ENCODE measurements at regions not wholly inside any gene's neighbourhood (a gene's known extent, or its start where the extent isn't known, plus 50 kb on each side); places are given as distances from the start of the nearest gene placed in this dataset.

- Histone ChIP-seq H3K27me3 (no peaks in the 10 kb centered on the region), H3K27ac (no peak overlapping the region), H3K4me1 (no peaks in the 10 kb centered on the region), H3K9me3 (peaks cover 0 to under 1% (median 0%) of the 10 kb centered on the region in 4 donors), H3K36me3 (no peaks in the 10 kb centered on the region), H3K4me3 (no peak overlapping the region)
- TF ChIP-seq EP300 (IDR thresholded peaks at IDR 0.05) (no peak), CTCF (IDR thresholded peaks at IDR 0.05) (no peak), POLR2AphosphoS5 (IDR thresholded peaks at IDR 0.05) (no peak), POLR2A (IDR thresholded peaks at IDR 0.05) (no peak)
- no peak for DNase-seq
- WGBS, 5 donors, result 70 to 83% (median 77%) methylated on average over 5 of the region's 5 CpGs
- intact Hi-C loops (cut with DNase I; ENCODE audit: low total_unique reads), result no loop called here
These were observed 755.8 kb downstream of the DHX35 start for GRCh38 chr20:39717936-39718335.

- 46 to 56% (median 53%) methylated on average over 1 of the region's 1 CpG for WGBS, 5 donors
- Histone ChIP-seq H3K4me1 (no peaks in the 10 kb centered on the region), H3K27ac (no peak overlapping the region), H3K4me3 (no peak overlapping the region), H3K9me3 (no peaks in the 10 kb centered on the region), H3K27me3 (no peaks in the 10 kb centered on the region), H3K36me3 (no peaks in the 10 kb centered on the region)
- TF ChIP-seq CTCF (IDR thresholded peaks at IDR 0.05), result no peak
- intact Hi-C loops (cut with DNase I; ENCODE audit: low total_unique reads), result no loop called here
- no peak for DNase-seq
These were observed 754.7 kb downstream of the DHX35 start for GRCh38 chr20:39716796-39717341.

- H3K4me1 ChIP-seq, result no peaks in the 10 kb centered on the region
- H3K36me3 ChIP-seq, result no peaks in the 10 kb centered on the region
- no peaks in the 10 kb centered on the region for H3K27me3 ChIP-seq
- TF ChIP-seq POLR2A (IDR thresholded peaks at IDR 0.05) (no peak), POLR2AphosphoS5 (IDR thresholded peaks at IDR 0.05) (no peak), CTCF (IDR thresholded peaks at IDR 0.05) (no peak), EP300 (IDR thresholded peaks at IDR 0.05) (no peak)
- intact Hi-C loops (cut with DNase I; ENCODE audit: low total_unique reads), result no loop called here
- no peak for DNase-seq
- no peak overlapping the region for H3K4me3 ChIP-seq
- no peaks in the 10 kb centered on the region for H3K9me3 ChIP-seq
- H3K27ac ChIP-seq, result no peak overlapping the region
- WGBS, 5 donors, result 81 to 86% (median 85%) methylated on average over 4 of the region's 4 CpGs
These were observed 751.1 kb downstream of the DHX35 start for GRCh38 chr20:39713076-39713840.

- no peaks in the 10 kb centered on the region for H3K9me3 ChIP-seq
- no peak overlapping the region for H3K4me3 ChIP-seq
- TF ChIP-seq CTCF (IDR thresholded peaks at IDR 0.05) (no peak), POLR2A (IDR thresholded peaks at IDR 0.05) (no peak), POLR2AphosphoS5 (IDR thresholded peaks at IDR 0.05) (no peak), EP300 (IDR thresholded peaks at IDR 0.05) (no peak)
- peak in 1 of 2 donors; percentile 68 for DNase-seq
- no peaks in the 10 kb centered on the region for H3K27me3 ChIP-seq
- WGBS, 5 donors, result 48 to 66% (median 57%) methylated on average over 3 of the region's 3 CpGs
- intact Hi-C loops (cut with DNase I; ENCODE audit: low total_unique reads), result no loop called here
- H3K36me3 ChIP-seq, result no peaks in the 10 kb centered on the region
- H3K27ac ChIP-seq, result no peak overlapping the region
- no peaks in the 10 kb centered on the region for H3K4me1 ChIP-seq
These were observed 744.1 kb downstream of the DHX35 start for GRCh38 chr20:39706184-39706663.

Measured in stomach (tissue), 8 donors.